ENCODE measurements at regions not wholly inside any gene's neighbourhood (a gene's known extent, or its start where the extent isn't known, plus 50 kb on each side); places are given as distances from the start of the nearest gene placed in this dataset.
"Not testable (repeated sequence)": the region's sequence is repeated elsewhere in the genome, so short reads cannot be mapped to it uniquely, and the experiment has no call there.

DNA sequence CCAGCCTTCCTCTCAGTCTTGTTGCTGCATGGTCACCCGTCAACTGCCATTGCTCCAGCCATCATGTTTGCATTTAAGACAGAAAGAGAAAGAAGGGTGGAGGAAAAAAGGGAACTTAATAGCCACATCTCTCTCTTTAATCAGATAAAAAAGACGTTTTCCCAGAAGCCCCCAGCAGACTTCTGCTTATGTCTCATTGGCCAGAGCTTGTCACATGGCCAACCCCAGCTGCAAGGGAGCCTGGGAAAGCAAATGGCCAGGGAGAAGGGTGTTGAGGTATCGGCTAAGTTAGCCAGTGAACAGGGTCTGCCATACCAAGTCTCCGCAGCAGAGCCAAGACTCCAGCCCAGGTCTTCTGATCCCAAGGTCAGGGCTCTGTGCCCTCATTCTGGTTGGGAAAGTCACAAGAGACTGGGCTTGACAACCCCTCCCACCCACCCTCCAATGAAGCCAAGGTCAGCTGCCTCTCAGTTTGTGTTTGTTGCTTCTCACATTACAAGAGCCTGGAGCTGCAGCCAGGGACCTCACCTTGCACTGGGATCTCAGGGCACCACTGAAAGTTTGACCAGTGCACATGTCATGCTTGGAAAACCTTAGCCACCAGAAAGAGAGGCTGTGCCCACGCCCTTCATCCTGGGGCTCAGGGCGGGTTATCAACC is 80.3 kb upstream of the LYZL2 start:
- Histone ChIP-seq H3K36me3 (ENCODE audit: control insufficient read depth, insufficient read depth, low read length) (no peaks in the 10 kb centered on the region), H3K9ac (ENCODE audit: extremely low read depth, low read length, poor library complexity, severe bottlenecking) (no peak overlapping the region), H3K27ac (ENCODE audit: low read depth, low read length) (no peak overlapping the region), H3K9me3 (ENCODE audit: control insufficient read depth, low read length) (peaks cover 12% of the 10 kb centered on the region), H3K4me3 (ENCODE audit: low read length) (no peak overlapping the region), H3K4me1 (ENCODE audit: control insufficient read depth, insufficient read depth, low read length) (no peaks in the 10 kb centered on the region), H3K27me3 (ENCODE audit: control insufficient read depth, insufficient read depth, low read length, poor library complexity, severe bottlenecking) (no peaks in the 10 kb centered on the region)
- no peak for DNase-seq
- 81 to 89% methylated on average over 2 to 6 of the region's 6 CpGs for WGBS, 2 experiments (ENCODE audit: insufficient coverage in 1 of 2, insufficient read length in 1 of 2)
- no peak overlapping the region for H3K4me3 Mint-ChIP-seq
- H3K4me1 Mint-ChIP-seq, result no peaks in the 10 kb centered on the region
- H3K9me3 Mint-ChIP-seq, result peaks cover 21% of the 10 kb centered on the region
- peaks cover 15% of the 10 kb centered on the region for H3K27me3 Mint-ChIP-seq (ENCODE audit: insufficient read depth)
- no peaks in the 10 kb centered on the region for H3K36me3 Mint-ChIP-seq (ENCODE audit: low read depth)
- no peak overlapping the region for H3K27ac Mint-ChIP-seq
- TF ChIP-seq, protein P1, sequence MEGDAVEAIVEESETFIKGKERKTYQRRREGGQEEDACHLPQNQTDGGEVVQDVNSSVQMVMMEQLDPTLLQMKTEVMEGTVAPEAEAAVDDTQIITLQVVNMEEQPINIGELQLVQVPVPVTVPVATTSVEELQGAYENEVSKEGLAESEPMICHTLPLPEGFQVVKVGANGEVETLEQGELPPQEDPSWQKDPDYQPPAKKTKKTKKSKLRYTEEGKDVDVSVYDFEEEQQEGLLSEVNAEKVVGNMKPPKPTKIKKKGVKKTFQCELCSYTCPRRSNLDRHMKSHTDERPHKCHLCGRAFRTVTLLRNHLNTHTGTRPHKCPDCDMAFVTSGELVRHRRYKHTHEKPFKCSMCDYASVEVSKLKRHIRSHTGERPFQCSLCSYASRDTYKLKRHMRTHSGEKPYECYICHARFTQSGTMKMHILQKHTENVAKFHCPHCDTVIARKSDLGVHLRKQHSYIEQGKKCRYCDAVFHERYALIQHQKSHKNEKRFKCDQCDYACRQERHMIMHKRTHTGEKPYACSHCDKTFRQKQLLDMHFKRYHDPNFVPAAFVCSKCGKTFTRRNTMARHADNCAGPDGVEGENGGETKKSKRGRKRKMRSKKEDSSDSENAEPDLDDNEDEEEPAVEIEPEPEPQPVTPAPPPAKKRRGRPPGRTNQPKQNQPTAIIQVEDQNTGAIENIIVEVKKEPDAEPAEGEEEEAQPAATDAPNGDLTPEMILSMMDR (conservative IDR thresholded peaks at IDR 0.05), result no peak

DNA sequence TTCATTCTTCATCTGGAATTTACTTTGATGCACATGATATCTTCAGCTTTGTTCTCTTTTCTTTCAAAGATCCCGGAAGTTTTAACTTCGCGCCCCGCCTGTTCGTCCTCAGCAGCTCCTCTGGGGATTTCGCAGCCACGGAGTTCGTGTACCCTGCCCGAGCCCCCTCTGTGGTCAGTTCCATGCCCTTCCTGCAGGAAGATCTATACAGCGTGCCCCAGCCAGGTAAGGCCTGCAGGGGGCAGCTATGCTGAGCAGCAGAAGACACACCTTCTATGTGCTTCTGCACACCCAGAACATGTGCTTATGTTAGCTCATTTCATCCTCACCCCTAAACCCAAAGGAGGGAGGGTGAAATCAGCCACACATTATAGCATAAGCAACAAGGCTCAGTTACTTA is 79.7 kb upstream of the LYZL2 start:
- Histone ChIP-seq H3K9ac (ENCODE audit: extremely low read depth, low read length, poor library complexity, severe bottlenecking) (no peak overlapping the region), H3K36me3 (ENCODE audit: control insufficient read depth, insufficient read depth, low read length) (no peaks in the 10 kb centered on the region), H3K27ac (ENCODE audit: low read depth, low read length) (no peak overlapping the region), H3K9me3 (ENCODE audit: control insufficient read depth, low read length) (peaks cover 10% of the 10 kb centered on the region), H3K4me1 (ENCODE audit: control insufficient read depth, insufficient read depth, low read length) (no peaks in the 10 kb centered on the region), H3K4me3 (ENCODE audit: low read length) (no peak overlapping the region), H3K27me3 (ENCODE audit: control insufficient read depth, insufficient read depth, low read length, poor library complexity, severe bottlenecking) (no peaks in the 10 kb centered on the region)
- Mint-ChIP-seq H3K27ac (no peak overlapping the region), H3K4me1 (no peaks in the 10 kb centered on the region), H3K27me3 (ENCODE audit: insufficient read depth) (peaks cover 17% of the 10 kb centered on the region), H3K36me3 (ENCODE audit: low read depth) (no peaks in the 10 kb centered on the region), H3K9me3 (peaks cover 15% of the 10 kb centered on the region), H3K4me3 (no peak overlapping the region)
- TF ChIP-seq, protein P1 (conservative IDR thresholded peaks at IDR 0.05), result peak; percentile 69
- WGBS, 2 experiments (ENCODE audit: insufficient coverage in 1 of 2, insufficient read length in 1 of 2), result 90% methylated on average over 2 to 10 of the region's 10 CpGs
- DNase-seq, result peak; percentile 68

DNA sequence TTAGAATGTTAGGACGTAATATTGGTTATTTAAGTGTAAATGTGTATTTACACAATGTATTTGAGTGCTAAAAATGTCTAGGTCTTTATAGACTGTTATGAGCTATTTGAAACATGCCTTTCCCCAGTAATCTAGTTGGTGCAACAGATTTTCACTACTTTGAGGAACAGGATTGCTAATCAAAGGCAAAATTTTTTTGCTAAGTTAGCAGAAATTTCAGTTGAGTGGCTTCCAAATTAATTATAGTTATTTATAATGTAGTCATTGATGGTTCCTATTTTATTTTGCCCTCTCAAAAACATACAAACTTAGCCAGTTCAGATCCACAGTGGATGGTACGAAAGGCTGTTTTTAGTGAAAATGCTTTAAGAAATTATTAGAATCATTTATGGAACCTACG is 78.7 kb upstream of the LYZL2 start:
- no peak overlapping the region for H3K9ac ChIP-seq (ENCODE audit: extremely low read depth, low read length, poor library complexity, severe bottlenecking)
- H3K36me3 ChIP-seq (ENCODE audit: control insufficient read depth, insufficient read depth, low read length), result no peaks in the 10 kb centered on the region
- Mint-ChIP-seq H3K9me3 (peaks cover 5% of the 10 kb centered on the region), H3K27me3 (ENCODE audit: insufficient read depth) (peaks cover 19% of the 10 kb centered on the region), H3K4me1 (no peaks in the 10 kb centered on the region), H3K4me3 (no peak overlapping the region), H3K36me3 (ENCODE audit: low read depth) (no peaks in the 10 kb centered on the region), H3K27ac (no peak overlapping the region)
- no peak overlapping the region for H3K27ac ChIP-seq (ENCODE audit: low read depth, low read length)
- DNase-seq, result no peak
- no peaks in the 10 kb centered on the region for H3K4me1 ChIP-seq (ENCODE audit: control insufficient read depth, insufficient read depth, low read length)
- H3K9me3 ChIP-seq (ENCODE audit: control insufficient read depth, low read length), result no peaks in the 10 kb centered on the region
- H3K27me3 ChIP-seq (ENCODE audit: control insufficient read depth, insufficient read depth, low read length, poor library complexity, severe bottlenecking), result no peaks in the 10 kb centered on the region
- no peak overlapping the region for H3K4me3 ChIP-seq (ENCODE audit: low read length)
- TF ChIP-seq, protein P1 (conservative IDR thresholded peaks at IDR 0.05), result no peak
- WGBS, 2 experiments (ENCODE audit: insufficient coverage in 1 of 2, insufficient read length in 1 of 2), result 96 to 100% methylated on average over 1 to 3 of the region's 3 CpGs

DNA sequence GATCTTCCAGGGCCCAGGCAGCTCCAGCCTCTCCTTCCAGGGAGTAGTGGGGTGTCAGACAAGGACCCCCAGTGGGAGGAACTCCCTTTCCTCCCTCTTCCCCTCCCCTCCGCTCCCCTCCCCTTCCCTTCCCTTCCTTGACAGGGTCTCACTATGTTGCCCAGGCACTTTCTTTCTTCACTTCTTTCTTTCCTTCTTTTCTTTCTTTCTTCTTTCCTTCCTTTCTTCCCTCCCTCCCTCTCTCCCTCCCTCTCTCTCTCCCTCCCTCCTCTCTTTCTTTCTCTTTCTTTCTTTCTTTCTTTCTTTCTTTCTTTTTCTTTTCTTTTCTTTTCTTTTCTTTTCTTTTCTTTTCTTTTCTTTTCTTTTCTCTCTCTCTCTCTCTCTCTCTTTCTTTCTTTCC is 76.6 kb upstream of the LYZL2 start:
- H3K4me3 Mint-ChIP-seq; H3K9me3 Mint-ChIP-seq; H3K27ac ChIP-seq (ENCODE audit: low read depth, low read length); H3K4me1 ChIP-seq (ENCODE audit: control insufficient read depth, insufficient read depth, low read length); H3K36me3 Mint-ChIP-seq (ENCODE audit: low read depth); H3K9me3 ChIP-seq (ENCODE audit: control insufficient read depth, low read length); H3K27me3 ChIP-seq (ENCODE audit: control insufficient read depth, insufficient read depth, low read length, poor library complexity, severe bottlenecking); DNase-seq; H3K27ac Mint-ChIP-seq; H3K4me1 Mint-ChIP-seq; H3K36me3 ChIP-seq (ENCODE audit: control insufficient read depth, insufficient read depth, low read length); H3K4me3 ChIP-seq (ENCODE audit: low read length); H3K9ac ChIP-seq (ENCODE audit: extremely low read depth, low read length, poor library complexity, severe bottlenecking): not testable (repeated sequence)
- 95% methylated on average over 1 of the region's 1 CpG; no CpG with 5 or more reads in 1 of the 2 experiments for whole genome bisulfite sequencing, 2 experiments (ENCODE audit: insufficient coverage in 1 of 2, insufficient read length in 1 of 2)
- H3K27me3 Mint-ChIP-seq (ENCODE audit: insufficient read depth), result peaks cover 19% of the 10 kb centered on the region

Measured in endodermal cell (in vitro differentiated cells).